ENCODE measurements at regions not wholly inside any gene's neighbourhood (a gene's known extent, or its start where the extent isn't known, plus 50 kb on each side); places are given as distances from the start of the nearest gene placed in this dataset.
A peak's percentile ranks its signal among the peaks of the same experiment; 100 is the strongest.

GRCh38 chr9:129405089-129405826 is 215.6 kb downstream of the C9orf50 start:
- WGBS, 2 donors = 77 to 90% methylated on average over 13 of the region's 13 CpGs
- TF ChIP-seq, protein P1, sequence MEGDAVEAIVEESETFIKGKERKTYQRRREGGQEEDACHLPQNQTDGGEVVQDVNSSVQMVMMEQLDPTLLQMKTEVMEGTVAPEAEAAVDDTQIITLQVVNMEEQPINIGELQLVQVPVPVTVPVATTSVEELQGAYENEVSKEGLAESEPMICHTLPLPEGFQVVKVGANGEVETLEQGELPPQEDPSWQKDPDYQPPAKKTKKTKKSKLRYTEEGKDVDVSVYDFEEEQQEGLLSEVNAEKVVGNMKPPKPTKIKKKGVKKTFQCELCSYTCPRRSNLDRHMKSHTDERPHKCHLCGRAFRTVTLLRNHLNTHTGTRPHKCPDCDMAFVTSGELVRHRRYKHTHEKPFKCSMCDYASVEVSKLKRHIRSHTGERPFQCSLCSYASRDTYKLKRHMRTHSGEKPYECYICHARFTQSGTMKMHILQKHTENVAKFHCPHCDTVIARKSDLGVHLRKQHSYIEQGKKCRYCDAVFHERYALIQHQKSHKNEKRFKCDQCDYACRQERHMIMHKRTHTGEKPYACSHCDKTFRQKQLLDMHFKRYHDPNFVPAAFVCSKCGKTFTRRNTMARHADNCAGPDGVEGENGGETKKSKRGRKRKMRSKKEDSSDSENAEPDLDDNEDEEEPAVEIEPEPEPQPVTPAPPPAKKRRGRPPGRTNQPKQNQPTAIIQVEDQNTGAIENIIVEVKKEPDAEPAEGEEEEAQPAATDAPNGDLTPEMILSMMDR (IDR thresholded peaks at IDR 0.05; ENCODE audit: control extremely low read depth, extremely low read depth) = no peak
- Histone ChIP-seq H3K27me3 (ENCODE audit: control insufficient read depth in 3 of 3, insufficient read depth in 3 of 3, low read length in 2 of 3) (no peaks in the 10 kb centered on the region), H3K4me3 (no peak overlapping the region), H3K4me1 (ENCODE audit: control insufficient read depth in 5 of 5, insufficient read depth in 5 of 5, low read length in 5 of 5) (peaks cover 0 to 31% (median 5%) of the 10 kb centered on the region in 5 donors), H3K36me3 (ENCODE audit: control insufficient read depth in 4 of 4, insufficient read depth in 4 of 4, low read length in 4 of 4) (no peaks in the 10 kb centered on the region), H3K9me3 (ENCODE audit: control insufficient read depth in 4 of 4, insufficient read depth in 3 of 4, low read length in 3 of 4) (no peaks in the 10 kb centered on the region), H3K27ac (ENCODE audit: low read depth in 1 of 2, low read length in 1 of 2) (no peak overlapping the region), H3K9ac (ENCODE audit: insufficient read depth in 1 of 2, low read length in 2 of 2) (no peak overlapping the region)
- no peak for DNase-seq
- ATAC-seq (ENCODE audit: insufficient read depth, low FRiP score) = no peak

DNA sequence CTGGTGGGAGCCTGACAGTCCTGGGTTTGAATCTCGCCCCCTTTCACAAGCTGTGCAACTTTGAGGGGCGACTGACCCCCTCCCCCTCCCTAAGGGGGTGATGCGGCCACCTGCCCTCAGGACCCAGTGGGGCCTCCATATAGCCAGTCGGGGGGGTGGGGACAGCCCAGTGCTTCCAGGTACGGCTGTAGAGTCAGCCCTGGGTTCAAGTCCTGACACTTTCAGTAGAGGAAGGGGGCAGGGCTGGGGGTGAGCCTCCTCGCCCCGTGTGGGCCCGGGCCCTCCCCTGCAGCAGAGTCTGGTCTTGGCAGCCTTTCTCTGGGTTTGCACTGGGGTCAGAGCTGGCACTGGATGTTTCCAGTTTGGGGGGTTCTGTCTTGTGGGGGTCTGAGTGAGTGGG is 216.3 kb downstream of the C9orf50 start:
- Histone ChIP-seq H3K4me1 (ENCODE audit: control insufficient read depth in 5 of 5, insufficient read depth in 5 of 5, low read length in 5 of 5) (peaks cover 0 to 31% (median 5%) of the 10 kb centered on the region in 5 donors), H3K27ac (ENCODE audit: low read depth in 1 of 2, low read length in 1 of 2) (no peak overlapping the region)

DNA sequence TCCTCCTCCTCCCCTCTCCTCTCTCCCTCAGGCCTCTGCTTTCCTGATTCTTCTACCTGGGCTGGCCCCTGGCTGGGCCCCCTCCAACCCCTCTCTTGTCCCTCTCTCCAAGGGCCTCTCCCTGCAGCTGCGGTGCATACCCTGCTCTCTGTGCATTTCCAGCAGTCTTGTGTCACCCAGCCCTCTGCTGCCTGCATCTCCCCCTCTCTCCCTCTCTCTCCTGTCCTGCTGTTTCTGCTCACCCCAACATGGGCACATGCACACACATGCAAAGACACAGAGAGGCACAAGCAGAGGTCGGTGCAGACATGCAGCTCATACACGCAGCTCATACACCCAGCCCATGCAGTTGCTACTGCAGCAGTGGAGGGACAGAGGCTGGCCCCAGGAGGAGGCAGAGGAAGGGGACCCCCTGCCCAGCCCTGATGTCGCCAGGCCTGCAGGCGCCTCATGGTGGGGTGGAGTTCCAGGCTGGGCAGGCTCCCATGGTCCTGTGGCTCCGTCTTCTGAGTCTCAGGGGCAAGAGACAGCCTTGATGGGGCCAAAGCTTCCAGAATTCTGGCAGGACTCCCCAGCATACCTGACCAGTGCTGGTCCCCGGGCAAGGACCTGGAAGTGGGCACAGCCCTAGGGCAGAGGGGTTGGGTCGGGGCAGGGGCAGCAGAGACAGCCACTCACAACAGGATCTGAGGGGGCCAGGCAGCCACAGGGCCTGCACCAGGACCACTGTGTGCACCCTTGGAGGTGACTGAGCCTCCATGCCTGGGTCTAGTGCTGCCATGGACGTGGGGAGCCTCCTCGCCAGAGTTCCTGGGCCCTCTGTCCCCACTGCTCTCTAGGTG is 216.9 kb downstream of the C9orf50 start:
- 85 to 88% methylated on average over 10 of the region's 10 CpGs for WGBS, 2 donors
- H3K9me3 ChIP-seq (ENCODE audit: control insufficient read depth in 4 of 4, insufficient read depth in 3 of 4, low read length in 3 of 4) = no peaks in the 10 kb centered on the region
- DNase-seq (peak in 1 of 3 donors; percentile 39), ATAC-seq (ENCODE audit: insufficient read depth, low FRiP score) (no peak)
- TF ChIP-seq, protein P1 (IDR thresholded peaks at IDR 0.05; ENCODE audit: control extremely low read depth, extremely low read depth) = no peak
- H3K36me3 ChIP-seq (ENCODE audit: control insufficient read depth in 4 of 4, insufficient read depth in 4 of 4, low read length in 4 of 4) = no peaks in the 10 kb centered on the region
- no peak overlapping the region for H3K4me3 ChIP-seq
- H3K4me1 ChIP-seq (ENCODE audit: control insufficient read depth in 5 of 5, insufficient read depth in 5 of 5, low read length in 5 of 5) = peaks cover 0 to 36% (median 4%) of the 10 kb centered on the region in 5 donors
- no peak overlapping the region for H3K9ac ChIP-seq (ENCODE audit: insufficient read depth in 1 of 2, low read length in 2 of 2)
- no peak overlapping the region for H3K27ac ChIP-seq (ENCODE audit: low read depth in 1 of 2, low read length in 1 of 2)
- H3K27me3 ChIP-seq (ENCODE audit: control insufficient read depth in 3 of 3, insufficient read depth in 3 of 3, low read length in 2 of 3) = no peaks in the 10 kb centered on the region

More for the DNA sequence above, 216.3 kb downstream of the C9orf50 start:
- no peak for DNase-seq
- H3K27me3 ChIP-seq (ENCODE audit: control insufficient read depth in 3 of 3, insufficient read depth in 3 of 3, low read length in 2 of 3) = no peaks in the 10 kb centered on the region
- no peaks in the 10 kb centered on the region for H3K36me3 ChIP-seq (ENCODE audit: control insufficient read depth in 4 of 4, insufficient read depth in 4 of 4, low read length in 4 of 4)
- H3K4me3 ChIP-seq = no peak overlapping the region
- 89 to 94% methylated on average over 8 of the region's 8 CpGs for WGBS, 2 donors
- no peak overlapping the region for H3K9ac ChIP-seq (ENCODE audit: insufficient read depth in 1 of 2, low read length in 2 of 2)
- H3K9me3 ChIP-seq (ENCODE audit: control insufficient read depth in 4 of 4, insufficient read depth in 3 of 4, low read length in 3 of 4) = no peaks in the 10 kb centered on the region
- TF ChIP-seq, protein P1 (IDR thresholded peaks at IDR 0.05; ENCODE audit: control extremely low read depth, extremely low read depth) = no peak
- no peak for ATAC-seq (ENCODE audit: insufficient read depth, low FRiP score)

Data from lung (tissue), 11 donors.